PFSK-1 (cell line): ENCODE measurements at regions not wholly inside any gene's neighbourhood (a gene's known extent, or its start where the extent isn't known, plus 50 kb on each side); places are given as distances from the start of the nearest gene placed in this dataset.

ENCODE experiments used
- POLR2AphosphoS5 ChIP-seq: IDR thresholded peaks from 2 replicates; pipeline ENCODE4 v1.6.1; 2012; ENCODE audit warnings: low read depth, mild to moderate bottlenecking, control low read depth, low read length, moderate library complexity
- TAF1 ChIP-seq: IDR thresholded peaks from 2 replicates; pipeline ENCODE4 v1.6.1; 2012; ENCODE audit warnings: low read length, control low read depth, borderline replicate concordance; ENCODE audit not compliant: insufficient read depth

- no peak for TF ChIP-seq TAF1
- no peak for TF ChIP-seq POLR2AphosphoS5
These were observed 105.5 kb upstream of the ACO1 start for GRCh38 chr9:32278991-32279390.
